GM23338 (cell line): ENCODE measurements at regions not wholly inside any gene's neighbourhood (a gene's known extent, or its start where the extent isn't known, plus 50 kb on each side); places are given as distances from the start of the nearest gene placed in this dataset.

Experiments
- CREB1 ChIP-seq: fragments of 250-450 bp; sonication (Bioruptor Pico); IDR thresholded peaks from 2 replicates; pipeline ENCODE4 v1.5.0; 2020; ENCODE audit warnings: low read depth, mild to moderate bottlenecking, moderate library complexity
- JUNB ChIP-seq: IDR thresholded peaks from one replicate; pipeline ENCODE4 v1.6.1; 2016; ENCODE audit warnings: antibody characterized with exemption; ENCODE audit not compliant: unreplicated experiment
- POLR2AphosphoS5 ChIP-seq: IDR thresholded peaks from 2 replicates; pipeline ENCODE4 v1.6.1; 2016; ENCODE audit warnings: antibody characterized with exemption, low read depth
- REST ChIP-seq: IDR thresholded peaks from one replicate; pipeline ENCODE4 v1.6.1; 2018; ENCODE audit warnings: antibody characterized with exemption; ENCODE audit not compliant: unreplicated experiment
- STAT1 ChIP-seq: IDR thresholded peaks from one replicate; pipeline ENCODE4 v1.6.1; 2016; ENCODE audit warnings: antibody characterized with exemption; ENCODE audit not compliant: unreplicated experiment
- ZNF114 ChIP-seq: fragments of 250-450 bp; sonication (Bioruptor Pico); IDR thresholded peaks from 2 replicates; pipeline ENCODE4 v1.5.0; 2020; ENCODE audit warnings: mild to moderate bottlenecking, moderate library complexity
- ZNF331 ChIP-seq: fragments of 250-450 bp; sonication (Bioruptor Pico); IDR thresholded peaks from 2 replicates; pipeline ENCODE4 v1.5.0; 2020; ENCODE audit warnings: low read depth, mild to moderate bottlenecking, moderate library complexity
- ZNF462 ChIP-seq: fragments of 250-450 bp; sonication (Bioruptor Pico); IDR thresholded peaks from 2 replicates; pipeline ENCODE4 v1.5.0; 2020; ENCODE audit warnings: mild to moderate bottlenecking, moderate library complexity
- TF ChIP-seq, protein P1 (sequence below): IDR thresholded peaks from 2 replicates; pipeline ENCODE4 v1.6.1; 2016; ENCODE audit warnings: antibody characterized with exemption
- TF ChIP-seq, protein P2 (sequence below), 2 experiments: fragments of 200-600 bp in 1 of 2; sonication (generic) in 1 of 2; conservative IDR thresholded peaks; 2 replicates each; pipeline versions ENCODE4 v1.5.1 to v1.6.1; 2016 to 2017; ENCODE audit warnings: antibody characterized with exemption in 2 of 2, low read depth in 2 of 2, mild to moderate bottlenecking in 2 of 2, moderate library complexity in 1 of 2

DNA sequence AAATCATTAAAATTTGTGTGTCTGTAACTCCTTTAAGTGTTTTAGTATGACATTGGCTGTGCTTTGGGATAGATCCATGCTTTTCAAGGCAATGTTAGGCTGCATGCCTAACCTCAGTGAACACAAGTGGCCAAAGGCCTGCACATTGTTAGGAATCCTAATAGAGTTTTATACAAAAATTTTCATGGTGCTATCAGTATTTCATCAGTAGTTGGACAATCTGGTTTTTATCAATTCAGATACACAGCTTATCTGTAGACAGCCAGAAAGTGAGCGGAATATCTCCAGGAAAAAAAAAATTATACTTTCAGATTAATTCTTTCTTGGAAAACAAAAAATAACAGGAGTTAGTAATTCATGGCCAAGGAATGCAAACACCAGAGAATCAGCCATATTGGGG lies 324.0 kb upstream of the PDE3A start (continued):
- no peak for TF ChIP-seq ZNF462 (CRISPR knock-in tag)
- no peak for TF ChIP-seq ZNF114 (CRISPR knock-in tag)
- no peak for TF ChIP-seq CREB1 (CRISPR knock-in tag)
- TF ChIP-seq, protein P1, sequence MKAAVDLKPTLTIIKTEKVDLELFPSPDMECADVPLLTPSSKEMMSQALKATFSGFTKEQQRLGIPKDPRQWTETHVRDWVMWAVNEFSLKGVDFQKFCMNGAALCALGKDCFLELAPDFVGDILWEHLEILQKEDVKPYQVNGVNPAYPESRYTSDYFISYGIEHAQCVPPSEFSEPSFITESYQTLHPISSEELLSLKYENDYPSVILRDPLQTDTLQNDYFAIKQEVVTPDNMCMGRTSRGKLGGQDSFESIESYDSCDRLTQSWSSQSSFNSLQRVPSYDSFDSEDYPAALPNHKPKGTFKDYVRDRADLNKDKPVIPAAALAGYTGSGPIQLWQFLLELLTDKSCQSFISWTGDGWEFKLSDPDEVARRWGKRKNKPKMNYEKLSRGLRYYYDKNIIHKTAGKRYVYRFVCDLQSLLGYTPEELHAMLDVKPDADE, result no peak
- TF ChIP-seq STAT1, result no peak
- TF ChIP-seq POLR2AphosphoS5, result no peak
- TF ChIP-seq, protein P2, sequence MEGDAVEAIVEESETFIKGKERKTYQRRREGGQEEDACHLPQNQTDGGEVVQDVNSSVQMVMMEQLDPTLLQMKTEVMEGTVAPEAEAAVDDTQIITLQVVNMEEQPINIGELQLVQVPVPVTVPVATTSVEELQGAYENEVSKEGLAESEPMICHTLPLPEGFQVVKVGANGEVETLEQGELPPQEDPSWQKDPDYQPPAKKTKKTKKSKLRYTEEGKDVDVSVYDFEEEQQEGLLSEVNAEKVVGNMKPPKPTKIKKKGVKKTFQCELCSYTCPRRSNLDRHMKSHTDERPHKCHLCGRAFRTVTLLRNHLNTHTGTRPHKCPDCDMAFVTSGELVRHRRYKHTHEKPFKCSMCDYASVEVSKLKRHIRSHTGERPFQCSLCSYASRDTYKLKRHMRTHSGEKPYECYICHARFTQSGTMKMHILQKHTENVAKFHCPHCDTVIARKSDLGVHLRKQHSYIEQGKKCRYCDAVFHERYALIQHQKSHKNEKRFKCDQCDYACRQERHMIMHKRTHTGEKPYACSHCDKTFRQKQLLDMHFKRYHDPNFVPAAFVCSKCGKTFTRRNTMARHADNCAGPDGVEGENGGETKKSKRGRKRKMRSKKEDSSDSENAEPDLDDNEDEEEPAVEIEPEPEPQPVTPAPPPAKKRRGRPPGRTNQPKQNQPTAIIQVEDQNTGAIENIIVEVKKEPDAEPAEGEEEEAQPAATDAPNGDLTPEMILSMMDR (conservative IDR thresholded peaks at IDR 0.05; ENCODE audit: low read depth in 2 of 2), result no peak
- TF ChIP-seq REST, result no peak
- TF ChIP-seq JUNB, result no peak
- no peak for TF ChIP-seq ZNF331 (CRISPR knock-in tag)
